C4-2B (cell line): ENCODE measurements at regions not wholly inside any gene's neighbourhood (a gene's known extent, or its start where the extent isn't known, plus 50 kb on each side); places are given as distances from the start of the nearest gene placed in this dataset.

Experiments
- ZFX ChIP-seq: fragments of 450-650 bp; IDR thresholded peaks from 2 replicates; pipeline ENCODE4 v1.6.1; 2017
- TF ChIP-seq, protein P1 (sequence below): fragments of 450-650 bp; conservative IDR thresholded peaks from 2 replicates; pipeline ENCODE4 v1.5.1; 2017; ENCODE audit warnings: mild to moderate bottlenecking

DNA sequence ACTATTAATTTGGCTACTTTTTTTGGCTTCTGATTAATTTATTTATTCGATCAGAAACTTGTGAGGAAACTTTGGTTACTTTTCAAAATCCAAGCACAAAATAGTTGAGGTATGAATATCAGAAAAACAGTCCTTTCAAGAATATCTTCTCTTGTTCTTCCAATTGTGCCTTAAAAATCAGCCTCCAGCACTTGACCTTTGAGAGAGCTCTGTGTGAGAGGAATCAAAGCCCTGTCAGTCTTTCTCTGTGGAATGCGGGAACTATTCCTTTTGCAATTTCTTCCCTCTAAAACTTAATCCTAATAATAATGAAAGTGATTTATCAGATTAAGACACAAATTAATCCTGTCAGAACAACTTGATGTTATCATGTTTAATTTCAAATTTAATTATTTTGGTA lies 185.9 kb downstream of the ABHD5 start:
- TF ChIP-seq, protein P1, sequence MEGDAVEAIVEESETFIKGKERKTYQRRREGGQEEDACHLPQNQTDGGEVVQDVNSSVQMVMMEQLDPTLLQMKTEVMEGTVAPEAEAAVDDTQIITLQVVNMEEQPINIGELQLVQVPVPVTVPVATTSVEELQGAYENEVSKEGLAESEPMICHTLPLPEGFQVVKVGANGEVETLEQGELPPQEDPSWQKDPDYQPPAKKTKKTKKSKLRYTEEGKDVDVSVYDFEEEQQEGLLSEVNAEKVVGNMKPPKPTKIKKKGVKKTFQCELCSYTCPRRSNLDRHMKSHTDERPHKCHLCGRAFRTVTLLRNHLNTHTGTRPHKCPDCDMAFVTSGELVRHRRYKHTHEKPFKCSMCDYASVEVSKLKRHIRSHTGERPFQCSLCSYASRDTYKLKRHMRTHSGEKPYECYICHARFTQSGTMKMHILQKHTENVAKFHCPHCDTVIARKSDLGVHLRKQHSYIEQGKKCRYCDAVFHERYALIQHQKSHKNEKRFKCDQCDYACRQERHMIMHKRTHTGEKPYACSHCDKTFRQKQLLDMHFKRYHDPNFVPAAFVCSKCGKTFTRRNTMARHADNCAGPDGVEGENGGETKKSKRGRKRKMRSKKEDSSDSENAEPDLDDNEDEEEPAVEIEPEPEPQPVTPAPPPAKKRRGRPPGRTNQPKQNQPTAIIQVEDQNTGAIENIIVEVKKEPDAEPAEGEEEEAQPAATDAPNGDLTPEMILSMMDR, result no peak
- no peak for TF ChIP-seq ZFX
